ENCODE measurements at regions not wholly inside any gene's neighbourhood (a gene's known extent, or its start where the extent isn't known, plus 50 kb on each side); places are given as distances from the start of the nearest gene placed in this dataset.

DNA sequence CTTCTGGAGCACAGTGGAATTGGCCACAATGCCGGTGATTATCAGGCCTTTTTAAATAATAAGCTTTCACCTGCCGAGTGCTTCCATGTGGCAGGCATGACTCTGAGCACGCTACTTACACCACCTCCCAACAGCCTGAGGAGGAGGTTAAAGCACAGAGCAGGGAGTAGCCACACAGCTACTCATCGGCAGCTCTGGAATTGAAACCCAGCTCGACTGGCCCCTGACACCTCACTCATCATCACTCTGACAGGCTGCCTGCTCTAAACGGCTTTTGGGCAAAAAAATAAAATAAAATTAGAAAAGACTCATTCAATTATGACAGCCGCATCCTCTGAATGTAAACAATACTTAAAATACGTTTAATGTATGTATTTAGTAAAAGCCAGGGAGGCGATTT, 326.4 kb upstream of the NOCT start:
- TF ChIP-seq POLR2A (IDR thresholded peaks at IDR 0.05): no peak
- TF ChIP-seq, protein P1, sequence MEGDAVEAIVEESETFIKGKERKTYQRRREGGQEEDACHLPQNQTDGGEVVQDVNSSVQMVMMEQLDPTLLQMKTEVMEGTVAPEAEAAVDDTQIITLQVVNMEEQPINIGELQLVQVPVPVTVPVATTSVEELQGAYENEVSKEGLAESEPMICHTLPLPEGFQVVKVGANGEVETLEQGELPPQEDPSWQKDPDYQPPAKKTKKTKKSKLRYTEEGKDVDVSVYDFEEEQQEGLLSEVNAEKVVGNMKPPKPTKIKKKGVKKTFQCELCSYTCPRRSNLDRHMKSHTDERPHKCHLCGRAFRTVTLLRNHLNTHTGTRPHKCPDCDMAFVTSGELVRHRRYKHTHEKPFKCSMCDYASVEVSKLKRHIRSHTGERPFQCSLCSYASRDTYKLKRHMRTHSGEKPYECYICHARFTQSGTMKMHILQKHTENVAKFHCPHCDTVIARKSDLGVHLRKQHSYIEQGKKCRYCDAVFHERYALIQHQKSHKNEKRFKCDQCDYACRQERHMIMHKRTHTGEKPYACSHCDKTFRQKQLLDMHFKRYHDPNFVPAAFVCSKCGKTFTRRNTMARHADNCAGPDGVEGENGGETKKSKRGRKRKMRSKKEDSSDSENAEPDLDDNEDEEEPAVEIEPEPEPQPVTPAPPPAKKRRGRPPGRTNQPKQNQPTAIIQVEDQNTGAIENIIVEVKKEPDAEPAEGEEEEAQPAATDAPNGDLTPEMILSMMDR (IDR thresholded peaks at IDR 0.05): no peak
- TF ChIP-seq POLR2AphosphoS5 (IDR thresholded peaks at IDR 0.05): no peak
- no peaks in the 10 kb centered on the region for H3K27me3 ChIP-seq
- H3K27ac ChIP-seq: no peak overlapping the region
- H3K36me3 ChIP-seq: no peaks in the 10 kb centered on the region
- no peak overlapping the region for H3K4me3 ChIP-seq
- intact Hi-C loops (cut with DNase I; ENCODE audit: low total_unique reads): no loop called here
- DNase-seq (ENCODE audit: low spot score in 2 of 2): no peak
- H3K4me1 ChIP-seq: no peaks in the 10 kb centered on the region
- H3K9me3 ChIP-seq: no peaks in the 10 kb centered on the region

GRCh38 chr4:138688408-138689085, 327.0 kb upstream of the NOCT start:
- DNase-seq (ENCODE audit: low spot score in 2 of 2): no peak
- no peak overlapping the region for H3K27ac ChIP-seq
- no peaks in the 10 kb centered on the region for H3K27me3 ChIP-seq
- H3K9me3 ChIP-seq: no peaks in the 10 kb centered on the region
- no peak overlapping the region for H3K4me3 ChIP-seq
- H3K4me1 ChIP-seq: no peaks in the 10 kb centered on the region
- intact Hi-C loops (cut with DNase I; ENCODE audit: low total_unique reads): no loop called here
- no peak for TF ChIP-seq POLR2A (IDR thresholded peaks at IDR 0.05)
- TF ChIP-seq, protein P1 (IDR thresholded peaks at IDR 0.05): no peak
- TF ChIP-seq POLR2AphosphoS5 (IDR thresholded peaks at IDR 0.05): no peak
- H3K36me3 ChIP-seq: no peaks in the 10 kb centered on the region

GRCh38 chr4:138686106-138686835, 329.3 kb upstream of the NOCT start:
- Histone ChIP-seq H3K27ac (no peak overlapping the region), H3K27me3 (no peaks in the 10 kb centered on the region), H3K36me3 (no peaks in the 10 kb centered on the region), H3K4me3 (no peak overlapping the region), H3K4me1 (no peaks in the 10 kb centered on the region), H3K9me3 (no peaks in the 10 kb centered on the region)
- intact Hi-C loops (cut with DNase I; ENCODE audit: low total_unique reads): no loop called here
- TF ChIP-seq, protein P1 (IDR thresholded peaks at IDR 0.05): no peak
- TF ChIP-seq POLR2A (IDR thresholded peaks at IDR 0.05) (no peak), POLR2AphosphoS5 (IDR thresholded peaks at IDR 0.05) (no peak)
- DNase-seq (ENCODE audit: low spot score in 2 of 2): peak in 1 of 2 donors; percentile 55

DNA sequence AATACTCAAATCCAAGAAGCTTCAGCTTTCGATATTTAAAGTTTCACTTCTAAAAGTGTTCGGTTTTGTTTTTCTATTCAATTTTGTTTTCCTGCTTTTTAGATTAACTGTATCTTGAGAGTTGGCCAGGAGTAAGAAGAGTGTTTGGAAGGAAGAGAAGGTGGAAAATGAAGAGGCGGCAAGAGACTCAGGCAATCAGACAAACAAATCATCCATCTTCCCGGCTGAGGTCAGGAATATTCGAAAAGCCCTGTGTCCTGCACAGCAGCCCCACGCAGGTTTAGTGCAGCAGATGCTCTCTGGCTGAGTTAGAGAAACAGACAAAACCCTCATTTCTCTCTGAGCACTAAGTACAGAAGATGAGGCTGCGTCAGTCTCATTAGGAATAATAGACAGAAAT, 330.3 kb upstream of the NOCT start:
- H3K27ac ChIP-seq: no peak overlapping the region
- no peaks in the 10 kb centered on the region for H3K27me3 ChIP-seq
- DNase-seq (ENCODE audit: low spot score in 2 of 2): no peak
- peak overlapping the region in 1 of 3 donors; percentile 2 for H3K4me3 ChIP-seq
- no peaks in the 10 kb centered on the region for H3K36me3 ChIP-seq
- intact Hi-C loops (cut with DNase I; ENCODE audit: low total_unique reads): no loop called here
- H3K9me3 ChIP-seq: no peaks in the 10 kb centered on the region
- TF ChIP-seq, protein P1 (IDR thresholded peaks at IDR 0.05): no peak
- no peak for TF ChIP-seq POLR2A (IDR thresholded peaks at IDR 0.05)
- TF ChIP-seq POLR2AphosphoS5 (IDR thresholded peaks at IDR 0.05): no peak
- no peaks in the 10 kb centered on the region for H3K4me1 ChIP-seq

GRCh38 chr4:138680989-138681604, 334.5 kb upstream of the NOCT start:
- Histone ChIP-seq H3K4me3 (no peak overlapping the region), H3K36me3 (no peaks in the 10 kb centered on the region), H3K4me1 (no peaks in the 10 kb centered on the region), H3K27ac (no peak overlapping the region), H3K9me3 (no peaks in the 10 kb centered on the region), H3K27me3 (no peaks in the 10 kb centered on the region)
- peak; percentile 62 to 78 for DNase-seq (ENCODE audit: low spot score in 2 of 2)
- TF ChIP-seq POLR2AphosphoS5 (IDR thresholded peaks at IDR 0.05): no peak
- no peak for TF ChIP-seq POLR2A (IDR thresholded peaks at IDR 0.05)
- TF ChIP-seq, protein P1 (IDR thresholded peaks at IDR 0.05): peak; percentile 82 to 92 (median 87)
- intact Hi-C loops (cut with DNase I; ENCODE audit: low total_unique reads): no loop called here
